Stimulated activated naive CD4-positive, alpha-beta T cell treated with Interleukin-2 at 50 U/mL for 16 hours (primary cell): ENCODE measurements at regions not wholly inside any gene's neighbourhood (a gene's known extent, or its start where the extent isn't known, plus 50 kb on each side); places are given as distances from the start of the nearest gene placed in this dataset.

Source experiments
- DNase-seq: peaks from one replicate; lab custom pipeline; 2025; lab: John Stamatoyannopoulos, UW

- no peak for DNase-seq
These were observed 146.6 kb upstream of the OTOS start for GRCh38 chr2:240287011-240287410.

DNA sequence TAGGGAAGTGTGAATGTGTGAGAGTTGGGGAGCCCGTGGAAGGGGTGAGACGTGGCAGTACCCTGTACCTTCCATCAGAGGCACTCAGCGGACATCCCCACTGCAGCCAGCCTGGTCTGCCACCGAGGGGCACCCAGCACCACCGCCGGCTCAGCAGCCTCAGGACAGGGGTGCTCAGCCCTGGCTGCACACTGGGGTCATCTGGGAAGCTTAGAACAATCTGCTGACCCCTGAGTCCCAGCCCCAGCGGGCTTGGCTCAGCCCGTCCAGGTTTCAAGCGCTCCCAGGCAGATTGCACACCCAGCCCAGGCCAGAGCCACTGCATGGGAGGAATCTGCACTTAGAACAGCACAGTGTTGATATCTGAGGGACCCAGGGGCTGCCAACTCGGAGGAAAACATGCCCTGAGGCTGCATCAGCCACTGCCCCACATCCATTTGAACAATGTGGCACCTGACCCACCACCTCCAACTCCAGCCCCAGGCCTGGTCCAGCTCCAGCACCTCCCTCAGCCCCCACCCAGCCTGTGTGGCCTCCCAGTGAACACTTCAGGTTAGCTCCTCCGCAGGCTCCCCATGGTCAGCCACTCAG, 147.1 kb upstream of the OTOS start:
- DNase-seq: no peak

DNA sequence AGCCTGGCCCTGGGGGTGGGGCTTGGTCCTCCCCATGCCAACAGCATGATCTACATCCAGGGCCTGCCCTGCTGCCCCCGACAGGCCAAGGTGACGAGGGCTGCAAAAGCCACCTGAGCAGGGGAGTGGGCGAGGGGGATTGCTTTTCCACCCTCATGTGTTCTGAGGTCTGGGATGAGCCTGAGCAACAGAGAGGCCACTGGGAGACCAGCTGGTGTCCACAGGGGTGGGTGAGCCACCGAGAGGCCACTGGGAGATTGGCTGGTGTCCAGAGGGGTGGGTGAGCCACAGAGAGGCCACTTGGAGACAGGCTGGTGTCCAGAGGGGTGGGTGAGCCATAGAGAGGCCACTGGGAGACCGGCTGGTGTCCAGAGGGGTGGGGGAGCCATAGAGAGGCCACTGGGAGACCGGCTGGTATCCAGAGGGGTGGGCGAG, 147.4 kb upstream of the GPC1 start:
- DNase-seq: no peak

DNA sequence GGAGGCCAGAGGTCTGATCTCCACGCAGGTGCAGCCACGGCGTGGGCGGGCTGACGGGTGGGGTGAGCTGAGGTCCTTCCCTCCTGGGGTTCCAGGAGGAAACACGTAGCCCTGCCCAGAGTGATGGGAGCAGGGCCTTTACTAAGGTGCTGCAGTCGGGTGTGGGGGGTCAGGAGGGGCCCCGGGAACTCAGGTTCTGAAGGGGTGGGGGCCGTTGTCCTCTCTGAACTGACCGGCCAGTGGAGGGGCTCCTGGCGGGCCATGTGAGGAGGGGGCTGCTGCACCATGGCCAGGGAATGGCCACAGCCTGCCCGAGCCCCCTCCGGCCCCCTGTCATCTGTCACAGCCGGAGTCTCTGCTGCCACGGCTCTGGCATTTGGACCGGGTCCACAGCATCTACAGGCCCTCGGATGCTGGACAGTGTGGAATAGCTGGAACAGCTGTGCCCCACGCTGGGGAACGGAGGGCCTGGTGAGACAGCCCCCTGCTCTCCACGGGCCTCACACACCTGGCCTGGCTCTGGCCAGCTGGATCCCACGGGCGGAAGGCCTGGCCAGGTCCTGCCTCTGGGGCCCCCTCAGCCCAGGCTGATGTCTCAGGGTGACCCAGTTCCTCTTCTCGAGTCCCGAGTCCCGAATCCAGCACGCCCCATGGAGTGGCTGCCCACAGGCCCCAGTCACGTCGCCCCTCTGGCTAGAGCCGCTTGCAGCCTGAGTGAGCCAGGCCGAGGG, 145.6 kb upstream of the GPC1 start:
- no peak for DNase-seq

DNA sequence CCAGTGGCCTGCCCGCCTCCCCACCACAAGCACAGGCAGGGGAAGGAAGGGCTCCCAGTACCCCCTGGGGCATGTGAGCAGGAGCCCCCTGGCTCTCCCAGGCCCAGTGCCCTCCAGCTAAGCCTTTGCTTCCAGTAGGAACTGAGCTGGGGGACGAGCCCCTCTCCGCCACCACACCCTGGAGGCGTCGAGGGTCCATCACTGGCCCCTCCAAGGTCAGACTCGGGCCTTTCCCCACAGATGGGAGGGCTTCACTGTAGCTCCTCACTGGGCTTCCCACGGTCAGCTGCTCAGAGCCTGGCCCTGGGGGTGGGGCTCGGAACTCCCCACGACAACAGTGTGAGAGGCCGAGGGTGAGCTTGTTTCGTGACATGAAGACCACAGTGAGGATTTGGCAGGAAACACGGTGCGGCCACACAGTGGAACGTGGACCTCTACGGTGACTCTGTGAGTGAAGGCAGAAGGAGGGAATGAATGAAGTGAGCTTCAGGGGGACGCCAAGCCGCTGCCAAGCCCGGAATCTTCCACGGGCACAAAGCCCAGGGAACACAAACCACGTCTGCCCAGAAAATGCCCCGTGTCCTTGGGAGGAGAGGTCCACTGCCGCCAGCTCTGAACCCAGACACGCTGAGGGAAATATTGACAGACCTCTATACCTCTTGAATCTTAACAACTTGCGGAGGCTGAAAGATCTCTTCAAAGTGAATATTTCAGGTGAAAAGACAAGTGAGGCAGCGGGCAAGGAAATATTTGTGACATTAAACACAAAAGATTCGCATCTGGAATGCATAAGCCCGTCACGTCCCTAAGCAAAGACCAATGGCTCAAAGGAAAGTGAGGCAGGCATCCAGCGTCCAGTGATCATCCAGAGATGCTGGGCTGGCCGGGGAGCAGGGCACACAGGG, 144.8 kb upstream of the GPC1 start:
- DNase-seq: no peak

DNA sequence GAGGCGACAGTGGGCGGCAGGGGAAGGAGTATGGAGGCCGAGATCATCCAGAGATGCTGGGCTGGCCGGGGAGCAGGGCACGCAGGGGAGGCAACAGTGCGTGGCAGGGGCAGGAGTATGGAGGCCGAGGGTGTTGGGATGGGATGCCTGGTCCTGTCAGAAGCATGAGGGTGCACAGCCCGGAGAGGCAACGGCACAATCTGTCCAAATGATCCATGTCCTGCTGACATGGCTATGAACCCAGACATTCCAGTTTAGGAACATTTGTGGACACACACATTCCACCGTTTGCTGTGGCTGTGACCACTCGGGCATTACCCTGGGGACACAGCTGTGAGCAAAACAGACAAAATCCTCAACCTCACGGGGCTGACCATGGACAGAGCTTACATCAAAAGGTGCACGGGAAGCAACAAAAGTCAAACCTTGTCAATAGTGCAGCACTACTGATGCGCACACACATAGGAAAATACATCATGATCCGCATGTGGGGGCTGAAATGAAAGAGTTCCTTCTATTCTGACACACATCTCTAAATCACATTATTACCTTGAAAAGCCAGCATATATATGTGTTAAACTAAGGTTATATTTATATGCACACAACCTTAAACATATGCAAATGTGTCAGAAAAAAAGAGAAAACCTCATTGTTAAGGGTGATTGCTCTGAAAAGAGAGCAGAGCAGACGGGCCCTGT, 144.0 kb upstream of the GPC1 start:
- DNase-seq: no peak

GRCh38 chr2:240292035-240292574, 143.4 kb upstream of the GPC1 start:
- no peak for DNase-seq

DNA sequence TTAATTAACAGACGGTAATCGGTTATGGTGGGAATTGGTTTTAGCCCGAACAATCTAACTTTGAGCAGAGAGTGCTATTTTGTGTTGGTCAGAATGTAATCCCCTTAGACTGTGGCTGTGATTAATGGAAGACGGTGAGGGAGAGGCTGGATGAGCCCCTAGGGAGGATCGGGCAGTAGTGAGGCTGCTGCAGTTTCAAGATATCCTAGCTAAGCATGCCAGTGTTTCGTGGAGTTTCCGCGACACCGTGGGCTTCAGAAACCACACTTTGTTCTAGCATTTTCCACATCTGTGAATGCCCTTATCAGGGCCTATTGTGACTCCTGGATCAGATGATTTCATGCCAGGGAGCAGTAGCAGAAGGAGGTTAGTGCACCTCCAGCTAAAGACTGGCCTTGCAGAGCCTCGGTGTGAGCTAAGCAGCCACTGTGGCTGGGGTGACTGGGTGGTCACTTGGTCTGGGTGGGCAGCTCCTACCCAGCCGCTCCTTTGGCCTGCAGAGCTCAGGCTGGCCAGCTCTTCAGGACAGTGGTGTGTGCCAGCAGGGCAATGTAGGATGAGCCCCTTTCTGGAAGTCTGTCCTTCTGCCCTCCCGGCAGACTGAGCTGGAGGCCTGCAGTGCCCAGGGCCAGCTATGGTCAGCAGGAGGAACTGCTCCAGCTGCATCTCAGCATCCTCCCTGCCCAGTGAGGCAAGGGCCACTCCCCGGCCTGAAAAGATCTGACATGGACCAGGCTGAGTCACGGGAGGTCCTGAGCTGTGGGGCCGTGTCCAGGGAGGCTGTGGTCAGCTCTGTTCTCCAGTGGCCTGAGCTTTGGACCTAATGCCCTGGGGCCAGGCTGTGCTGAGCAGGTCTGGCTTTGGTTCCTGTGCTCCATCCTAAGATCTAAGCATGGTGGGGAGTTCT, 142.6 kb upstream of the GPC1 start:
- no peak for DNase-seq

- DNase-seq: no peak
These were observed 141.7 kb upstream of the GPC1 start for GRCh38 chr2:240293557-240294461.

DNA sequence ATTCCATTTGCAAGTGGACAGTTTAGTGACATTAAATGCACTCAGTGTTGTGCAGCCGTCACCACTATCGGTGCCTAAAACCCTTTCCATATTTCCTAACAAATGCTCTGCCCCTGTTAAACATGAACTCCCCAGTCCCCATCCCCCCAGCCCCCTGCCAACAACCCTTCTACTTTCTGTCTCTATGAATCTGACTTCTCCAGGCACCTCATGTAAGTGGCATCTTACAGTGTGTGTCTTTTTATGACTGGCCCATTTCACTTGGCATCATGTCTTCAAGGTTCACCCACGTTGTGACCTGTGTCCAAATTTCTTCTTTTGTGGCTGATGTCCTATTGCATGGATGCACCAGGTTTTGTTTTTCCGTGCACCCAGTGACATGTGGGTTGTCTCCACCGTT, 140.9 kb upstream of the GPC1 start:
- no peak for DNase-seq

DNA sequence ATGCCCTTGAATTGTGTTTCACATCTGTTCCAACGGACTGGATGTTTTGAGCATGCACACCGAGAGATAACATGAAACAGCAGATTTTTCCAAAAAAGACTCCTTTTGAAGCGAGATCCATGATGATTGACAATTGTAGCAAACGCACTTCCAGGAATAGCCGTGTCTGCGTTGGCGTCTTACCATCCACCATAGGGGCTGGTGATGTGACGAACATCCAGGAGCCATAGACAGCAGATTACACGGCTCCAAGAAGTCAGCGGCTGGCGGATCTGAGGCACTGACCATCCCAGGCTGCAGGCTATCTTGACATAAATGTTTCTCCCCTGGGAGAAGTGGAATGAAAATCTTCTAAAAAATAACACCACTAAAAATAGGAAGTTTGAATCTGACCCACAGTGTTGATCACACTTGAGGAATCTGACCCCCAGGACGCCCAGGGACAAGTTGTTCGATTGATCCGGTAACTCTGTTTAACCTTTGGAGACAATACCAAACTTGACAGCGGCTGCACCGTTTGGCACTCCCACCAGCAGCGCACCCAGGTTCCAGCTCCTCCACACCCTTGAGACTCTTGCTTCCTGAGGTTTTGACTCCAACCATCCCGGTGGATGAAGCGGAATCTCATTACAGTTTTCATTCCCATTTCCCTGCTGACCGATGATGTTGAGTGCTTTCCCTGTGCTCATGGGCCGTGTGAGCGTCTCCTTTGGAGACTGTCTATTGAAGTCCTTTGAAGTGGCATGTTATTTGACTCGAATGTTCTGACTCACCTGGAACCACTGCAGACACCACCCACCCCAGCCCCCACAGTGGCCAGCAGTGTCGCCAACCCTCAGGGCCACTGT, 140.0 kb upstream of the GPC1 start:
- no peak for DNase-seq

GRCh38 chr2:240296104-240296406, 139.4 kb upstream of the GPC1 start:
- DNase-seq: no peak

DNA sequence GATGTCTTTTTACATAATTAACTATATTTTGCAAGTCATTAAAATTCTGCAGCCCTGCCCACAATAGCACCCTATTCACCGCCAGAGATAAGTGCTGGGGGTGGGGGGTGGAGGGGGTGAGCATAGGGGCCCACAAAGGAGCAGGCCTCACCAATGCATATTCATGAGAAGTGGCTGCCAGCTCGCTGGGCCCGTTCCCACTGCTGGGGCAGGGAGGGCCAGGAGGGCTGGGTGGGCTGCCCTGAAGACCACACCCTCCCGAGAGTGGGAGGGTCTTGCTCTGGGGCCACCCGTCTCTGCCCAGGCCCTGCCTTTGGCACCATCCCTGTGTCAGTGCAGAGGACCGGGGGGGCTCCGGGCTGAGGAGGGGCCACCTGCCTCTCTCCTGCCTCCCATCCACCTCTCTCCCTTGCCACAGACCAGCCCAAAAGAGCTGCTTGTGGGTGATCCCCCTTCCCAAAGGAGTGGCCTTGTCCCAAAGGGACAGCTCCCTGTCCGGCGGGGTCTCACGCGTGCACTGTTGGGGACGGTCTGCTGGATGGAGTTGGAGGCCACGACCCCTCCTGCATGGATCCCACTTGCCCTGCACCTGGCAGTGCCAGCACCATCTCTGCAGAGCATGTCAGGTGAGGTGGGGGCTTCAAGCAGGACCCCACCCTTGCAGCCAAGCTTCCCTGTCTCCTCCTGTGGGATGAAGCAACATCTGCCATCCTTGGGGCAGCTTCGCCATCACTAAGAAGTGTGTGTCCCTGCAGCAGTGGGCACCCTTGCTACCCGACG, 138.8 kb upstream of the GPC1 start:
- DNase-seq: no peak

DNA sequence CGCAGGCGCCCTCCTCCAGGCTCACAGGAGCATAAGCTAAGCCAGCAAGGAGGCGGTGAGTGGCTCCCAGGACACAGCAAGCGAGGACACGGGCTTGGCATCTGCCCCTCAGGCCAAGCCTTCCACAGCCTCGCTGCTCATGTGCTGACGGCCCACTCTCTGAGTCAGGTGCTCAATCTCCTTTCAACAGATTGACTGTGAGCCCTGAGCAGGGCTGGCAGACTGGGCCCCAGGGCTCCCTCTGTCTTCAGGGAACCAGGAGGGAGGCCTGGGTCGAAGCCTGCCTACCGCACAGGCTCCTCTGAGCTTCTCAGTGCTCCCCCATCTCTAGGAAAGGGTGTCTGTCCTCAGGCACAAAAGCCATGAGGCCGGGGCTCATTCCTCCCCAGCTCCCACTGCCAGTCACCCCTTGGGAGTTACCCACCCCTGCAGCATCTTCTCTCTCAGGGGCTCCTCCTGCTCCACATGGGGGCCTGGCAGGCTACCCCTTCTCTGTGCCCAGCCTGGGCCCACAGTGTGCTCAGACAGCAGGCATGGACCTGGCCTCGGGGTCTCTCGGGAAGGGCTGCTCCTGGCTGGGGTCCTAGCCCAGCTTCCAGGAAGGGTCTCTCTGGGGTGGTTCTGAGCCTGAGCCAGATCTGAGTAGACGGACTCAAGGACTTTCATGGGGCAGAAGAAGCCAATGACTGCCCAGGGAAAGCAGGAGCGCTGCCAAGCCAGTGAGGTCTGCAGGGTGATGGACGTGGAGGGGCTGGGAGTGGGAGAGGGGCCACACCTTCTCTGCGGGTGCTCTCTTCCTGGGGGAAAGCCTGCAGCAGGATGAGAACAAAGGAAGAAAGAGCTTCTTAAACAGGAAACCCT, 138.0 kb upstream of the GPC1 start:
- no peak for DNase-seq

- no peak for DNase-seq
These were observed 137.2 kb upstream of the GPC1 start for GRCh38 chr2:240298117-240298790.

- no peak for DNase-seq
These were observed 136.4 kb upstream of the GPC1 start for GRCh38 chr2:240298803-240299709.
